T-helper 17 cell (primary cell): ENCODE measurements at regions not wholly inside any gene's neighbourhood (a gene's known extent, or its start where the extent isn't known, plus 50 kb on each side); places are given as distances from the start of the nearest gene placed in this dataset.
"Not testable (repeated sequence)": the region's sequence is repeated elsewhere in the genome, so short reads cannot be mapped to it uniquely, and the experiment has no call there.

Source experiments
- ATAC-seq: fragments of 150-1000 bp; cut with Tn5 transposase; 2 replicates; pipeline ENCODE4 v1.10.0; 2021; ENCODE audit warnings: mild to moderate bottlenecking, moderate library complexity
- DNase-seq, 3 donors: peaks; one replicate each; pipeline versions ENCODE4 v3.0.0 to v3.0.0-alpha.2; 2020 to 2021
- H3K9me3 ChIP-seq: one replicate; pipeline ENCODE4 v1.7.0; 2013; ENCODE audit warnings: low read length, mild to moderate bottlenecking; ENCODE audit not compliant: control insufficient read depth, poor library complexity, severe bottlenecking
- H3K27ac Mint-ChIP-seq: one replicate; pipeline ENCODE4 v1.8.0; 2022; ENCODE audit warnings: mild to moderate bottlenecking, moderate library complexity, mixed read lengths
- H3K27me3 Mint-ChIP-seq: one replicate; pipeline ENCODE4 v1.8.0; 2022; ENCODE audit warnings: mixed read lengths
- H3K36me3 Mint-ChIP-seq: one replicate; pipeline ENCODE4 v1.8.0; 2022; ENCODE audit warnings: low read depth, mixed read lengths
- H3K4me1 Mint-ChIP-seq: one replicate; pipeline ENCODE4 v1.8.0; 2022; ENCODE audit warnings: mild to moderate bottlenecking, mixed read lengths
- H3K4me3 Mint-ChIP-seq: one replicate; pipeline ENCODE4 v1.8.0; 2022; ENCODE audit warnings: mild to moderate bottlenecking, moderate library complexity, mixed read lengths

GRCh38 chr10:52961323-52961722, 188.7 kb upstream of the MBL2 start:
- no peaks in the 10 kb centered on the region for H3K9me3 ChIP-seq
- no peak for DNase-seq
- H3K36me3 Mint-ChIP-seq = no peaks in the 10 kb centered on the region
- no peaks in the 10 kb centered on the region for H3K27me3 Mint-ChIP-seq
- H3K27ac Mint-ChIP-seq = no peak overlapping the region
- no peaks in the 10 kb centered on the region for H3K4me1 Mint-ChIP-seq
- H3K4me3 Mint-ChIP-seq = no peak overlapping the region
- ATAC-seq = no peak

- DNase-seq (no peak), ATAC-seq (no peak)
- Mint-ChIP-seq H3K36me3 (no peaks in the 10 kb centered on the region), H3K4me1 (no peaks in the 10 kb centered on the region), H3K27ac (no peak overlapping the region), H3K4me3 (no peak overlapping the region), H3K27me3 (no peaks in the 10 kb centered on the region)
- no peaks in the 10 kb centered on the region for H3K9me3 ChIP-seq
Observed at GRCh38 chr10:52959810-52960209, 187.2 kb upstream of the MBL2 start.

GRCh38 chr10:52956861-52957260, 184.3 kb upstream of the MBL2 start:
- Mint-ChIP-seq H3K36me3 (no peaks in the 10 kb centered on the region), H3K4me1 (no peaks in the 10 kb centered on the region)
- ATAC-seq = no peak

GRCh38 chr10:52956461-52956860, 183.9 kb upstream of the MBL2 start:
- no peaks in the 10 kb centered on the region for H3K9me3 ChIP-seq
- DNase-seq = no peak
- no peak for ATAC-seq
- H3K4me3 Mint-ChIP-seq = no peak overlapping the region
- H3K36me3 Mint-ChIP-seq = no peaks in the 10 kb centered on the region
- no peaks in the 10 kb centered on the region for H3K27me3 Mint-ChIP-seq
- H3K4me1 Mint-ChIP-seq = no peaks in the 10 kb centered on the region
- no peak overlapping the region for H3K27ac Mint-ChIP-seq

More at GRCh38 chr10:52956861-52957260, 184.3 kb upstream of the MBL2 start:
- DNase-seq = no peak
- Mint-ChIP-seq H3K27me3 (no peaks in the 10 kb centered on the region), H3K27ac (no peak overlapping the region), H3K4me3 (no peak overlapping the region)
- no peaks in the 10 kb centered on the region for H3K9me3 ChIP-seq

DNA sequence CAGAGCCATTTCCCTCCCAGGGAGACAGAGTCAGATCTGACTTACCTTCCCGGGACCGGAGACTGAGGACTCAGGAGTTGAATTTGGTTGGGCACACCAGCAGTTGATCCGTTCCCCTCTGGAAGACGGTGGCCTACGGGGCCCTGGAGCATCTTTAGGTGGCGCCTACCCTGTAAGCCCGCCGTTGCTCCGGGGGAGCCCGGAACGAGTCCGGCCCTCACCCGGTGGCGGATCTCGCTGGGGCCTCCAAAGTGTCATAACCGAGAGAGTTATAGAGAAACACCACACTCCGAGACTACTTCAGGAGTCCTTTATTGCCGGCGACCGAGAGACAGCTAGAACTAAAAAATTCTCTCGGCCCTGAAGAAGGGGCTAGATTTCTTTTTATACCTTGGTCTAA, 182.8 kb upstream of the MBL2 start:
- no peaks in the 10 kb centered on the region for H3K27me3 Mint-ChIP-seq

GRCh38 chr10:52954407-52954806, 181.8 kb upstream of the MBL2 start:
- DNase-seq (no peak), ATAC-seq (no peak)
- Mint-ChIP-seq H3K4me3 (no peak overlapping the region), H3K4me1 (no peaks in the 10 kb centered on the region), H3K27ac (no peak overlapping the region), H3K27me3 (no peaks in the 10 kb centered on the region), H3K36me3 (no peaks in the 10 kb centered on the region)
- H3K9me3 ChIP-seq = no peaks in the 10 kb centered on the region

More for the DNA sequence above, 182.8 kb upstream of the MBL2 start:
- H3K36me3 Mint-ChIP-seq = no peaks in the 10 kb centered on the region
- H3K4me3 Mint-ChIP-seq = no peak overlapping the region
- DNase-seq = no peak
- no peak overlapping the region for H3K27ac Mint-ChIP-seq
- no peaks in the 10 kb centered on the region for H3K9me3 ChIP-seq
- ATAC-seq = no peak
- H3K4me1 Mint-ChIP-seq = no peaks in the 10 kb centered on the region

GRCh38 chr10:52952391-52953055, 179.9 kb upstream of the MBL2 start:
- no peaks in the 10 kb centered on the region for H3K9me3 ChIP-seq
- Mint-ChIP-seq H3K27ac (no peak overlapping the region), H3K36me3 (no peaks in the 10 kb centered on the region), H3K4me1 (no peaks in the 10 kb centered on the region), H3K27me3 (no peaks in the 10 kb centered on the region), H3K4me3 (no peak overlapping the region)
- ATAC-seq (no peak), DNase-seq (no peak)

- DNase-seq (no peak), ATAC-seq (no peak)
- H3K27ac Mint-ChIP-seq = no peak overlapping the region
- no peaks in the 10 kb centered on the region for H3K27me3 Mint-ChIP-seq
- no peaks in the 10 kb centered on the region for H3K9me3 ChIP-seq
- H3K4me1 Mint-ChIP-seq = no peaks in the 10 kb centered on the region
- no peak overlapping the region for H3K4me3 Mint-ChIP-seq
- H3K36me3 Mint-ChIP-seq = no peaks in the 10 kb centered on the region
Observed at GRCh38 chr10:52951824-52952223, 179.2 kb upstream of the MBL2 start.

- no peaks in the 10 kb centered on the region for H3K4me1 Mint-ChIP-seq
- ATAC-seq (no peak), DNase-seq (no peak)
- H3K4me3 Mint-ChIP-seq = no peak overlapping the region
- no peak overlapping the region for H3K27ac Mint-ChIP-seq
- no peaks in the 10 kb centered on the region for H3K36me3 Mint-ChIP-seq
- H3K27me3 Mint-ChIP-seq = no peaks in the 10 kb centered on the region
- H3K9me3 ChIP-seq = no peaks in the 10 kb centered on the region
Observed at GRCh38 chr10:52950578-52950977, 178.0 kb upstream of the MBL2 start.

GRCh38 chr10:52949899-52950298, 177.3 kb upstream of the MBL2 start:
- H3K4me1 Mint-ChIP-seq = no peaks in the 10 kb centered on the region
- ATAC-seq = no peak
- H3K36me3 Mint-ChIP-seq = no peaks in the 10 kb centered on the region
- no peak overlapping the region for H3K27ac Mint-ChIP-seq
- H3K27me3 Mint-ChIP-seq = no peaks in the 10 kb centered on the region
- no peaks in the 10 kb centered on the region for H3K9me3 ChIP-seq
- DNase-seq = no peak
- H3K4me3 Mint-ChIP-seq = no peak overlapping the region

- Mint-ChIP-seq H3K27ac (no peak overlapping the region), H3K36me3 (no peaks in the 10 kb centered on the region), H3K27me3 (no peaks in the 10 kb centered on the region), H3K4me3 (no peak overlapping the region), H3K4me1 (no peaks in the 10 kb centered on the region)
- no peak for ATAC-seq
- no peak for DNase-seq
- H3K9me3 ChIP-seq = no peaks in the 10 kb centered on the region
Observed at GRCh38 chr10:52946486-52946885, 173.9 kb upstream of the MBL2 start.

GRCh38 chr10:52945521-52945920, 172.9 kb upstream of the MBL2 start:
- ATAC-seq, H3K27ac Mint-ChIP-seq, H3K36me3 Mint-ChIP-seq, H3K27me3 Mint-ChIP-seq, H3K9me3 ChIP-seq, H3K4me1 Mint-ChIP-seq, H3K4me3 Mint-ChIP-seq, DNase-seq: not testable (repeated sequence)

- Mint-ChIP-seq H3K36me3 (no peaks in the 10 kb centered on the region), H3K4me1 (no peaks in the 10 kb centered on the region), H3K27me3 (no peaks in the 10 kb centered on the region), H3K27ac (no peak overlapping the region), H3K4me3 (no peak overlapping the region)
- no peak for DNase-seq
- ATAC-seq = no peak
- no peaks in the 10 kb centered on the region for H3K9me3 ChIP-seq
Observed at GRCh38 chr10:52940921-52941320, 168.3 kb upstream of the MBL2 start.

- Mint-ChIP-seq H3K36me3 (no peaks in the 10 kb centered on the region), H3K4me3 (no peak overlapping the region), H3K4me1 (no peaks in the 10 kb centered on the region), H3K27ac (no peak overlapping the region), H3K27me3 (no peaks in the 10 kb centered on the region)
- no peaks in the 10 kb centered on the region for H3K9me3 ChIP-seq
- DNase-seq = no peak
- ATAC-seq = no peak
Observed at GRCh38 chr10:52939894-52940293, 167.3 kb upstream of the MBL2 start.
